Thoracic aorta (tissue), 2 donors: ENCODE measurements at regions not wholly inside any gene's neighbourhood (a gene's known extent, or its start where the extent isn't known, plus 50 kb on each side); places are given as distances from the start of the nearest gene placed in this dataset.

ENCODE experiments used
- ATAC-seq: fragments of 150-250 bp; one replicate; pipeline ENCODE4 v1.8.0; 2017; ENCODE audit warnings: low read depth; ENCODE audit not compliant: insufficient number of reproducible peaks, low FRiP score
- DNase-seq: peaks from one replicate; pipeline ENCODE4 v3.0.0-alpha.2; 2020; ENCODE audit warnings: low spot score
- H3K27ac ChIP-seq, 2 donors: fragments of 200-600 bp; sonication (generic); 1 replicate in 1 of 2; 2 replicates in 1 of 2; pipeline ENCODE4 v1.5.1; 2016; ENCODE audit warnings: mild to moderate bottlenecking in 2 of 2, moderate library complexity in 2 of 2
- H3K27me3 ChIP-seq: fragments of 200-600 bp; sonication (generic); replicated peaks from 2 replicates; pipeline ENCODE4 v1.6.0; 2016; ENCODE audit warnings: mild to moderate bottlenecking; ENCODE audit not compliant: insufficient read depth
- H3K36me3 ChIP-seq: fragments of 200-600 bp; sonication (generic); one replicate; pipeline ENCODE4 v1.5.1; 2016
- H3K4me1 ChIP-seq, 2 donors: fragments of 200-600 bp; sonication (generic); 1 replicate in 1 of 2; 2 replicates in 1 of 2; pipeline versions ENCODE4 v1.5.1 to v1.6.0; 2016; ENCODE audit warnings: low read depth in 2 of 2, mild to moderate bottlenecking in 1 of 2; ENCODE audit not compliant: control insufficient read depth in 1 of 2
- H3K4me3 ChIP-seq: fragments of 200-600 bp; sonication (generic); 2 replicates; pipeline ENCODE4 v1.5.1; 2016; ENCODE audit warnings: mild to moderate bottlenecking
- H3K9me3 ChIP-seq: fragments of 200-600 bp; sonication (generic); 2 replicates; pipeline ENCODE4 v1.5.1; 2016
- TF ChIP-seq, protein P1 (sequence below): fragments of 200-600 bp; sonication (generic); IDR thresholded peaks from one replicate; pipeline ENCODE4 v1.5.1; 2019; ENCODE audit warnings: antibody characterized with exemption

DNA sequence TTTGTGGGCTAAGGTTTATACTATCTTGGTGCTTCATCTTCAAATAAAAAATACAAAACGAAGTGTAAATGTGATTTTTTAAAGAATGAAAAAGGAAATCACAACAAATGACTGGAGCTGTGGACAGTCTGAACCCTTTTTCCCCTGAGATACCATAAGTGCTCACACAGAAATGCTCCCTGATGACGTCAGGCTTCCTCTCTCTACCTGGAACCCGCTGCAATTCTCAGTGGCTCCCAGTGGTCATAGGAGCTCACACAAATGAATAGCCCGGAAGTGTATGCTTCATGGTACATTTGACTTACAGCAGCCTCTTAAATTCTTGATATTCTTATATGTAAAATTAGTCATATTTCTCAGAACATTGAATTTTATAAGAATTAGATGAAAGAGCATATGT, 249.7 kb upstream of the GYPC start:
- no peak for DNase-seq
- H3K36me3 ChIP-seq, result no peaks in the 10 kb centered on the region
- no peak overlapping the region for H3K27ac ChIP-seq
- H3K9me3 ChIP-seq, result no peaks in the 10 kb centered on the region
- no peaks in the 10 kb centered on the region for H3K27me3 ChIP-seq
- TF ChIP-seq, protein P1, sequence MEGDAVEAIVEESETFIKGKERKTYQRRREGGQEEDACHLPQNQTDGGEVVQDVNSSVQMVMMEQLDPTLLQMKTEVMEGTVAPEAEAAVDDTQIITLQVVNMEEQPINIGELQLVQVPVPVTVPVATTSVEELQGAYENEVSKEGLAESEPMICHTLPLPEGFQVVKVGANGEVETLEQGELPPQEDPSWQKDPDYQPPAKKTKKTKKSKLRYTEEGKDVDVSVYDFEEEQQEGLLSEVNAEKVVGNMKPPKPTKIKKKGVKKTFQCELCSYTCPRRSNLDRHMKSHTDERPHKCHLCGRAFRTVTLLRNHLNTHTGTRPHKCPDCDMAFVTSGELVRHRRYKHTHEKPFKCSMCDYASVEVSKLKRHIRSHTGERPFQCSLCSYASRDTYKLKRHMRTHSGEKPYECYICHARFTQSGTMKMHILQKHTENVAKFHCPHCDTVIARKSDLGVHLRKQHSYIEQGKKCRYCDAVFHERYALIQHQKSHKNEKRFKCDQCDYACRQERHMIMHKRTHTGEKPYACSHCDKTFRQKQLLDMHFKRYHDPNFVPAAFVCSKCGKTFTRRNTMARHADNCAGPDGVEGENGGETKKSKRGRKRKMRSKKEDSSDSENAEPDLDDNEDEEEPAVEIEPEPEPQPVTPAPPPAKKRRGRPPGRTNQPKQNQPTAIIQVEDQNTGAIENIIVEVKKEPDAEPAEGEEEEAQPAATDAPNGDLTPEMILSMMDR, result no peak
- no peak for ATAC-seq
- H3K4me3 ChIP-seq, result no peak overlapping the region
- H3K4me1 ChIP-seq, result no peaks in the 10 kb centered on the region

DNA sequence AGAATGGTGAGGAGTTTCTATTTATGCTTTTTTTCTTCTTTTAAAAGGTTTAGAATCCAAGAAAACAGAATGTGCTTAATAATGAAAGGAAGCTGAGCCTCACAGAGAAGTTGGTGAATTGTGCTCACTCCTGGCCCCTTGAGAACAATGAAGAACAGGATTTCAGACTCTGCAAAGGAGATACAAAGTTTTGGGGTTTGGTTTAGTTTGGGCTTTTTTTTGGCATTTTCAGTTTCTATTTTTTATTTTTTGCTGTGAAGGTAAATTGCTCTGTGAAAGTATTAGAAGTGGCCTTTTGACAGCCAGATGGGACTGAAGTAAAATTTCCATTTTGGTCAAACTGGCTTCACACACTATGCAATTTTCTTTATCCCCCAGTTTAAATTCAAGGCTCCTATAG, 247.3 kb upstream of the GYPC start:
- Histone ChIP-seq H3K4me1 (no peaks in the 10 kb centered on the region), H3K9me3 (no peaks in the 10 kb centered on the region), H3K27me3 (no peaks in the 10 kb centered on the region), H3K27ac (no peak overlapping the region), H3K36me3 (no peaks in the 10 kb centered on the region), H3K4me3 (no peak overlapping the region)
- TF ChIP-seq, protein P1, result no peak
- DNase-seq, result no peak
- ATAC-seq, result no peak

DNA sequence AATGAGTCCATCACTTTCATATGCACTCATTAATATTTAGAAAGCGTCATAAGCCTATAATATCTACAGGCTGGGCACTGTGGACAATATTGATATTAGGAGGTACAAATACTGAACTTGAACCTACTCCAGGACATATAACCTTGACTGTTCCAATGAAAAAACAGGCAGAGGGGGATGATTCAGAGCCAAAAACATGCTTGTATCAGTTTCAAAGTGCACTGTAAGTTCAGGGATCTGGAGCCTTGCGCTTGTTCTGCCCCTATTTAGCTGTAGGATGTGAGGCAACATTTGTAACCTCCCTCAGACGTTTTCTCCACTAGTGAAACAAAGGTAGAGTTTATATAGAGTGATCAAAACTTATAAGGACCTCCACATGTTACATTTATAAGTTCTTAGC, 246.1 kb upstream of the GYPC start:
- H3K4me1 ChIP-seq, result no peaks in the 10 kb centered on the region
- no peak for DNase-seq
- H3K36me3 ChIP-seq, result no peaks in the 10 kb centered on the region
- H3K4me3 ChIP-seq, result no peak overlapping the region
- TF ChIP-seq, protein P1, result no peak
- H3K27me3 ChIP-seq, result no peaks in the 10 kb centered on the region
- no peak overlapping the region for H3K27ac ChIP-seq
- no peaks in the 10 kb centered on the region for H3K9me3 ChIP-seq
- no peak for ATAC-seq

DNA sequence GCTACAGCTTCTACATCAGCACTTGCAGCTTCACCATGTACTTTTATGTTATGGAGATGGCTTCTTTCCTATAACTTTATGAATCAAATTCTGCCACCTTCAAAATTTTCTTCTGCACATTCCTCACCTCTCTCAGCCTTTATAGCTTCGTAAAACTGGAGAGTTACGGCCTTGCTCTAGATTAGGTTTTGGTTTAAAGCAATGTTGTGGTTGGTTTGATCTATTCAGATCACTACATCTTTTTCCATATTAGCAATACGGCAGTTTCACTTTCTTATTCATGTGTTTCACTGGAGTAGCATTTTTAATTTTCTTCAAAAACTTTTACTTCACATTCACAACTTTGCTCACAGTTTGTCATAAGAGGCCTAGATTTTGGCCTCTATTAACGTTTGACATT, 242.9 kb upstream of the GYPC start:
- DNase-seq (no peak), ATAC-seq (no peak)
- Histone ChIP-seq H3K27ac (no peak overlapping the region), H3K36me3 (no peaks in the 10 kb centered on the region), H3K4me1 (no peaks in the 10 kb centered on the region), H3K4me3 (no peak overlapping the region), H3K27me3 (no peaks in the 10 kb centered on the region), H3K9me3 (no peaks in the 10 kb centered on the region)
- TF ChIP-seq, protein P1, result no peak

DNA sequence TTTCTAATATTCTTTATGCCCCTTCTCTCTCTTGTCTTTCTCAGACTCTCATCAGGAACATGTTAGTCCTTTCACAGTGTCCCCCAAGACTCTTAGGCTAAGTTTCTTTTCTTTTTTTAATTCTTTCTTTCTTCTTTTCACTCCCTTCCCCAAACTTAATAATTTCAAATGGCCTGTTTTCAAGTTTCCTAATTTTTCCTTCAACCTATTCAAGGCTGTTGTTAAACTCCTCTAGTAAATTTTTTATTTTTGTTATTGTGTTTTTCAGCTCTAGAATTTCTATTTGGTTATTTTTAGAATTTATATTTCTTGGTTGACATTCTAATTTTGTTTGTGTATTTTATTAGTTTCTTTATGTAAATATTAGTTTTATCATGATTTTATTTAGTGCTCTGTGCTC, 236.6 kb upstream of the GYPC start:
- peaks cover 9% of the 10 kb centered on the region for H3K9me3 ChIP-seq
- H3K4me3 ChIP-seq, result no peak overlapping the region
- TF ChIP-seq, protein P1, result no peak
- DNase-seq (no peak), ATAC-seq (no peak)
- no peaks in the 10 kb centered on the region for H3K4me1 ChIP-seq
- H3K27me3 ChIP-seq, result no peaks in the 10 kb centered on the region
- no peaks in the 10 kb centered on the region for H3K36me3 ChIP-seq
- no peak overlapping the region for H3K27ac ChIP-seq
